Fibroblast of peridontal ligament (primary cell): ENCODE measurements at regions not wholly inside any gene's neighbourhood (a gene's known extent, or its start where the extent isn't known, plus 50 kb on each side); places are given as distances from the start of the nearest gene placed in this dataset.
A peak's percentile ranks its signal among the peaks of the same experiment; 100 is the strongest.

Experiments used
- DNase-seq: peaks from one replicate; pipeline ENCODE4 v3.0.0-alpha.2; 2010; ENCODE audit errors: extremely low read depth

- DNase-seq = no peak
These were observed 72.0 kb upstream of the FAM20C start for GRCh38 chr7:120164-120991.

GRCh38 chr7:121002-121785 lies 71.2 kb upstream of the FAM20C start:
- DNase-seq = no peak

GRCh38 chr7:123237-123636 lies 69.1 kb upstream of the FAM20C start:
- DNase-seq = no peak

- no peak for DNase-seq
These were observed 68.0 kb upstream of the FAM20C start for GRCh38 chr7:124130-124949.

GRCh38 chr7:125061-125475 lies 67.3 kb upstream of the FAM20C start:
- DNase-seq = no peak

- peak; percentile 23 for DNase-seq
These were observed 66.7 kb upstream of the FAM20C start for GRCh38 chr7:125661-126060.

- no peak for DNase-seq
These were observed 66.0 kb upstream of the FAM20C start for GRCh38 chr7:126368-126767.

GRCh38 chr7:127064-127598 lies 65.2 kb upstream of the FAM20C start:
- DNase-seq = no peak

- DNase-seq = no peak
These were observed 63.9 kb upstream of the FAM20C start for GRCh38 chr7:128171-129080.

GRCh38 chr7:129366-130221 lies 62.8 kb upstream of the FAM20C start:
- peak; percentile 95 for DNase-seq

- DNase-seq = no peak
These were observed 62.2 kb upstream of the FAM20C start for GRCh38 chr7:130222-130572.

GRCh38 chr7:130875-131780 lies 61.2 kb upstream of the FAM20C start:
- DNase-seq = no peak

- no peak for DNase-seq
These were observed 60.4 kb upstream of the FAM20C start for GRCh38 chr7:131781-132482.

GRCh38 chr7:132899-133298 lies 59.5 kb upstream of the FAM20C start:
- no peak for DNase-seq

- no peak for DNase-seq
These were observed 58.9 kb upstream of the FAM20C start for GRCh38 chr7:133470-133869.

GRCh38 chr7:134029-134428 lies 58.3 kb upstream of the FAM20C start:
- DNase-seq = no peak

- DNase-seq = no peak
These were observed 57.7 kb upstream of the FAM20C start for GRCh38 chr7:134561-135256.

GRCh38 chr7:135257-135653 lies 57.1 kb upstream of the FAM20C start:
- no peak for DNase-seq
